Esophagus squamous epithelium (tissue), 5 donors: ENCODE measurements at regions not wholly inside any gene's neighbourhood (a gene's known extent, or its start where the extent isn't known, plus 50 kb on each side); places are given as distances from the start of the nearest gene placed in this dataset.

Source experiments
- DNase-seq: peaks from one replicate; lab custom pipeline; 2025; lab: John Stamatoyannopoulos, UW
- H3K27ac ChIP-seq, 4 donors: fragments of 200-600 bp; sonication (generic); one replicate each; pipeline ENCODE4 v1.5.1; 2016 to 2019; ENCODE audit warnings: mild to moderate bottlenecking in 1 of 4
- H3K27me3 ChIP-seq, 4 donors: fragments of 200-600 bp; sonication (generic); 1 replicate in 3 of 4; 2 replicates in 1 of 4; pipeline versions ENCODE4 v1.5.1 to v1.6.0; 2017 to 2021; ENCODE audit warnings: antibody characterized with exemption in 1 of 4
- H3K36me3 ChIP-seq, 3 donors: fragments of 200-600 bp; sonication (generic); one replicate each; pipeline ENCODE4 v1.5.1; 2016 to 2019
- H3K4me1 ChIP-seq, 3 donors: fragments of 200-600 bp; sonication (generic); one replicate each; pipeline ENCODE4 v1.5.1; 2017 to 2019
- H3K4me3 ChIP-seq, 4 donors: fragments of 200-600 bp; sonication (generic); 1 replicate in 3 of 4; 2 replicates in 1 of 4; pipeline ENCODE4 v1.5.1; 2016 to 2019; ENCODE audit warnings: mild to moderate bottlenecking in 2 of 4, moderate library complexity in 1 of 4
- H3K9me3 ChIP-seq, 3 donors: fragments of 200-600 bp; sonication (generic); one replicate each; pipeline ENCODE4 v1.5.1; 2016 to 2019
- POLR2A ChIP-seq, 4 donors: fragments of 450-650 bp; IDR thresholded peaks; one replicate each; pipeline ENCODE4 v1.6.1; 2017; ENCODE audit warnings: antibody characterized with exemption in 4 of 4, mild to moderate bottlenecking in 4 of 4, moderate library complexity in 3 of 4
- WGBS, 2 donors: methylation state at CpG; one replicate each; pipeline ENCODE4 v1.1.5; 2018; 5-methylcytosine and 5-hydroxymethylcytosine counted together
- intact Hi-C: fragments of 100-400 bp; cut with DNase I; formaldehyde crosslinking; loops from one replicate; pipeline ENCODE4 v1.15.0; 2022
- TF ChIP-seq, protein P1 (sequence below), 6 experiments: fragments of 450-650 bp in 4 of 6; fragments of 200-600 bp in 2 of 6; sonication (generic) in 2 of 6; IDR thresholded peaks; one replicate each; pipeline ENCODE4 v1.5.1; 2016 to 2019; ENCODE audit warnings: antibody characterized with exemption in 6 of 6, mild to moderate bottlenecking in 4 of 6, moderate library complexity in 4 of 6
- donor health status: DM: yes; HTN: yes; CAD: no.

DNA sequence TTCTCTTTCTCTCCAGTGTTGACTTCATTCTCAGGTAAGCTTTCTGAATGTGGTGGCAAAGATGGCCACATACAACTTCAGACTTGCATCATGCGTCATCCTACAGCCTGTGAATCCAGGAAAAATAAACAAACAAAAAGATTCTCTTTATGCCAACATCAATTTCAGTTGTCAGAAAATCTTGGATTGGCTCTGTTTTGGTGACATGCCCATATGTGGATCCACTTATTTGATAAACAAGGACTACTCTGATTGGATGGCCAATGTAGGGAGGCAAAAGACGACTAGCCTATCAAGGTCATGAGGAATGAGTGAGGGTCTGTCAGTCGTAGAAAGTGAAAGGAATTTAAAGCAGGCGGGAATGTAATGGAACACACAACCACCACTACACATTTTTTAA is 866.6 kb downstream of the USP25 start:
- intact Hi-C loops = no loop called here
- WGBS, 2 donors = 90 to 93% methylated on average over 4 of the region's 4 CpGs
- TF ChIP-seq, protein P1, sequence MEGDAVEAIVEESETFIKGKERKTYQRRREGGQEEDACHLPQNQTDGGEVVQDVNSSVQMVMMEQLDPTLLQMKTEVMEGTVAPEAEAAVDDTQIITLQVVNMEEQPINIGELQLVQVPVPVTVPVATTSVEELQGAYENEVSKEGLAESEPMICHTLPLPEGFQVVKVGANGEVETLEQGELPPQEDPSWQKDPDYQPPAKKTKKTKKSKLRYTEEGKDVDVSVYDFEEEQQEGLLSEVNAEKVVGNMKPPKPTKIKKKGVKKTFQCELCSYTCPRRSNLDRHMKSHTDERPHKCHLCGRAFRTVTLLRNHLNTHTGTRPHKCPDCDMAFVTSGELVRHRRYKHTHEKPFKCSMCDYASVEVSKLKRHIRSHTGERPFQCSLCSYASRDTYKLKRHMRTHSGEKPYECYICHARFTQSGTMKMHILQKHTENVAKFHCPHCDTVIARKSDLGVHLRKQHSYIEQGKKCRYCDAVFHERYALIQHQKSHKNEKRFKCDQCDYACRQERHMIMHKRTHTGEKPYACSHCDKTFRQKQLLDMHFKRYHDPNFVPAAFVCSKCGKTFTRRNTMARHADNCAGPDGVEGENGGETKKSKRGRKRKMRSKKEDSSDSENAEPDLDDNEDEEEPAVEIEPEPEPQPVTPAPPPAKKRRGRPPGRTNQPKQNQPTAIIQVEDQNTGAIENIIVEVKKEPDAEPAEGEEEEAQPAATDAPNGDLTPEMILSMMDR (IDR thresholded peaks at IDR 0.05) = no peak
- no peak for TF ChIP-seq POLR2A (IDR thresholded peaks at IDR 0.05)

DNA sequence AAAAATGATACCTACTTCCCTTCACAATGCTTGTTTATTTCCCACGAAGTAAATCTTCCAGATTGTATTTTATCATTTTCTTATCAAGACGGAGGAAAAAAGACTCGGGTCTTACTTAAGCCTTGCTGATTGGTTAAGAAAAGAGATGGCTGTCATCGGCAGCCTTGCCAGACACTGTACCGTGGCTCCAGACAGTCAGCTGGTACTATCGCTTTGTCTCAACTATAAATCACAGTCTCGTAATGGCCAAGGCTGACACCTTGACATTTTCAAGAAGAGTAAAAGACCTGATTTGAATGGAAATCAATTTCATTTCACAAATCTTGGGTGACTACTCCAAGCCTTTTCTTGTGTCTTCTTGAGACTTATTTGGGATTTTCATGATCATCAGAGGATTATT is 868.0 kb downstream of the USP25 start:
- H3K27ac ChIP-seq = no peak overlapping the region
- H3K4me3 ChIP-seq = no peak overlapping the region
- H3K27me3 ChIP-seq = no peaks in the 10 kb centered on the region
- TF ChIP-seq, protein P1 (IDR thresholded peaks at IDR 0.05) = no peak
- no peak for TF ChIP-seq POLR2A (IDR thresholded peaks at IDR 0.05)
- no peaks in the 10 kb centered on the region for H3K9me3 ChIP-seq
- DNase-seq = no peak
- intact Hi-C loops = no loop called here
- H3K4me1 ChIP-seq = peaks cover 0 to 7% (median 0%) of the 10 kb centered on the region in 3 donors
- peaks cover 0 to 5% (median 0%) of the 10 kb centered on the region in 3 donors for H3K36me3 ChIP-seq
- WGBS, 2 donors = 81 to 84% methylated on average over 7 of the region's 7 CpGs

More for the DNA sequence above, 866.6 kb downstream of the USP25 start:
- peaks cover 0 to 14% (median 0%) of the 10 kb centered on the region in 3 donors for H3K4me1 ChIP-seq
- H3K4me3 ChIP-seq = no peak overlapping the region
- peaks cover 0 to 5% (median 0%) of the 10 kb centered on the region in 3 donors for H3K36me3 ChIP-seq
- no peak overlapping the region for H3K27ac ChIP-seq
- no peaks in the 10 kb centered on the region for H3K27me3 ChIP-seq
- no peak for DNase-seq
- H3K9me3 ChIP-seq = no peaks in the 10 kb centered on the region

DNA sequence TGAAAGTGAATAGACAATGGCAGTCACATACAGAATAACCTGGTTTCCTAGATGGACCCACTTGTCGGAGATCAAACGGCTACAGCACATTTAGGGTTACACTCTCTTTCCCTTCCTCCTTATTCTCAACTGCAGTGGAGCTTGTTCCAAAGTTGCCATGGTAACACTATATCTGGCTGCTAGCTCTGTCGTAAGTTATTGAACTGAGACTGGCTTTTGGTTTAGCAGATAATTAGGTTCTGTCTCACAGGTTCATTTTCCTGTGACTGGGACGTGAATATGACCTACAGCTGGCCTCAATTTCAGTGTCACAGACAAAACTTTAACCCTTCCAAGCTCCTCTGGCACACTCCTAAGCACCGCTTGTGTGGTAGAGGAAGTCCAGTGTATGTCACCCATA is 875.8 kb downstream of the USP25 start:
- Histone ChIP-seq H3K27me3 (no peaks in the 10 kb centered on the region), H3K9me3 (no peaks in the 10 kb centered on the region), H3K4me3 (no peak overlapping the region), H3K27ac (no peak overlapping the region), H3K36me3 (peaks cover 0 to 19% (median 0%) of the 10 kb centered on the region in 3 donors), H3K4me1 (no peaks in the 10 kb centered on the region)
- intact Hi-C loops = no loop called here
- 55 to 71% methylated on average over 5 of the region's 5 CpGs for WGBS, 2 donors
- no peak for DNase-seq
- TF ChIP-seq POLR2A (IDR thresholded peaks at IDR 0.05) = no peak
- TF ChIP-seq, protein P1 (IDR thresholded peaks at IDR 0.05) = no peak

DNA sequence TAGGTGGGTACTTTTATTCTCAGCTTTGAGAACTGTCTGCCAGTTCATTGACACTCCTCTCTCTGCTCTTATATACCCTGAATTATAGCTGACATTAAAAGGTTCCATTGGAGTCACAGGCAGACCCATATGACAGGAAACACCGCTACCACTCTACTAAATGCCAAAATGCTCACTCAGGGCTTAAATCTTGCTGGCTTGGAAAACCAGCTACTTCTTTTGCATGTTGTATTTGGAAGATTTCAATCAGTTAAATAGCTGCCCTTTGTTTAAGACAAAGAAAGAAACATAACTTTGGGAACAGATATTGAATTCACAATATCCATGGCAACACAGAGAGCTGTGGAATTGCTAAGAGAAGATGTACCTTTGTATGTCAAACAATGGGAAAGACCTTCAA is 876.5 kb downstream of the USP25 start:
- Histone ChIP-seq H3K4me3 (no peak overlapping the region), H3K9me3 (no peaks in the 10 kb centered on the region), H3K36me3 (peaks cover 0 to 19% (median 0%) of the 10 kb centered on the region in 3 donors), H3K27me3 (no peaks in the 10 kb centered on the region), H3K27ac (no peak overlapping the region), H3K4me1 (no peaks in the 10 kb centered on the region)
- TF ChIP-seq, protein P1 (IDR thresholded peaks at IDR 0.05) = no peak
- no peak for TF ChIP-seq POLR2A (IDR thresholded peaks at IDR 0.05)
- intact Hi-C loops = no loop called here
- WGBS, 2 donors = 80 to 92% methylated on average over 1 of the region's 1 CpG
- no peak for DNase-seq

DNA sequence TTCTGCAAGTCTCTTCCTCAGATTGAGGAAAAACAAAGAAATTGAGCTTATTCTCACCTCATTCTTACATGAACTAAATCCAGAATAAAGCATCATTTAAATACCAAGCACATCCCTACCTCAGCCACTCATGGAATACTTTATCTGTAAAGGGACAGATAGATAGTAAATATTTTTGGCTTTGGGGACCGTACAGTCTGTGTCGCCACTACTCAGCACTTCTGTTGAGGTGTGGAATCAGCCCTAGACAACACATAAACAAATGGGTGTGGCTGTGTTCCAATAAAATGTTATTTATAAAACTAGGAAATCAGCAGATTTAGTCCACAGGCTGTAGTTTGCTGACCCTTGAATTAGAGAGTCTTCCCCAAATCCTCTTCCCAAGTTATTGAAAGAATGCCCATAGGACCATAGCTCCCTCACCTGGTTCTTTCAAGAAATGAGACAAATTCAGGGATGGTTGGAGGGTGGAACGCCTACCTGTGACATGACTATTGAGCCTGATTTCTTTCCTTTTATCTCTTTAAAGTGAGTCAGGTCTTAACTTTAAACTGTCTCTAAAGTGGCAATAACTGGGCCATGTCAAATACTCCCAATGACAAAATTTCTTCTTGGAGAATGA is 878.5 kb downstream of the USP25 start:
- Histone ChIP-seq H3K4me1 (no peaks in the 10 kb centered on the region), H3K27me3 (no peaks in the 10 kb centered on the region), H3K9me3 (no peaks in the 10 kb centered on the region), H3K27ac (no peak overlapping the region), H3K4me3 (no peak overlapping the region), H3K36me3 (peaks cover 0 to 21% (median 0%) of the 10 kb centered on the region in 3 donors)
- TF ChIP-seq POLR2A (IDR thresholded peaks at IDR 0.05) = no peak
- TF ChIP-seq, protein P1 (IDR thresholded peaks at IDR 0.05) = peak in 1 of 6 experiments; percentile 25
- 90 to 97% methylated on average over 3 of the region's 3 CpGs for WGBS, 2 donors
- DNase-seq = no peak
- intact Hi-C loops = no loop called here
